Left lung (tissue), 4 donors: ENCODE measurements at regions not wholly inside any gene's neighbourhood (a gene's known extent, or its start where the extent isn't known, plus 50 kb on each side); places are given as distances from the start of the nearest gene placed in this dataset.
"Not testable (repeated sequence)": the region's sequence is repeated elsewhere in the genome, so short reads cannot be mapped to it uniquely, and the experiment has no call there.

Experiments
- ATAC-seq: fragments of 200-7000 bp; cut with Tn5 transposase; one replicate; pipeline ENCODE4 v1.9.1; 2020; ENCODE audit warnings: moderate library complexity
- DNase-seq, 4 donors: peaks; one replicate each; pipeline ENCODE4 v3.0.0-alpha.2; 2013 to 2020
- H3K27ac ChIP-seq, 2 donors: fragments of 200-600 bp; sonication (generic) in 1 of 2; one replicate each; pipeline versions ENCODE4 v1.5.0 to v1.8.0; 2020 to 2021
- H3K27me3 ChIP-seq, 2 donors: fragments of 200-600 bp; sonication (generic) in 1 of 2; one replicate each; pipeline versions ENCODE4 v1.5.0 to v1.8.0; 2020 to 2021
- H3K36me3 ChIP-seq, 2 donors: fragments of 200-600 bp; sonication (generic) in 1 of 2; one replicate each; pipeline versions ENCODE4 v1.5.0 to v1.8.0; 2020 to 2021
- H3K4me1 ChIP-seq, 2 donors: fragments of 200-600 bp; one replicate each; pipeline ENCODE4 v1.8.0; 2021
- H3K4me3 ChIP-seq, 2 donors: fragments of 200-600 bp; sonication (generic) in 1 of 2; one replicate each; pipeline versions ENCODE4 v1.5.0 to v1.8.0; 2020 to 2021; ENCODE audit warnings: mild to moderate bottlenecking in 1 of 2
- H3K9me3 ChIP-seq, 2 donors: fragments of 200-600 bp; sonication (generic) in 1 of 2; one replicate each; pipeline versions ENCODE4 v1.5.0 to v1.8.0; 2020 to 2021
- CTCF ChIP-seq, 2 donors: fragments of 200-600 bp; sonication (generic) in 1 of 2; IDR thresholded peaks; one replicate each; pipeline versions ENCODE4 v1.5.0 to v1.8.0; 2021; ENCODE audit warnings: antibody characterized with exemption in 2 of 2
- intact Hi-C, 2 donors: fragments of 100-400 bp; cut with DNase I; formaldehyde crosslinking; loops; one replicate each; pipeline versions ENCODE4 v1.11.2 to v1.14.2; 2022
- donor health status: DM: no; HTN: yes; CAD: no.
- donor health status: DM: no; HTN: no; CAD: no.

GRCh38 chr5:12672141-12672540 lies 767.9 kb upstream of the CTNND2 start:
- DNase-seq: no peak
- no peaks in the 10 kb centered on the region for H3K36me3 ChIP-seq
- peaks cover 0 to 26% of the 10 kb centered on the region in 2 donors for H3K9me3 ChIP-seq
- intact Hi-C loops: no loop called here
- no peak overlapping the region for H3K27ac ChIP-seq
- H3K27me3 ChIP-seq: no peaks in the 10 kb centered on the region
- H3K4me1 ChIP-seq: no peaks in the 10 kb centered on the region
- no peak for ATAC-seq
- no peak for TF ChIP-seq CTCF (IDR thresholded peaks at IDR 0.05)
- no peak overlapping the region for H3K4me3 ChIP-seq

DNA sequence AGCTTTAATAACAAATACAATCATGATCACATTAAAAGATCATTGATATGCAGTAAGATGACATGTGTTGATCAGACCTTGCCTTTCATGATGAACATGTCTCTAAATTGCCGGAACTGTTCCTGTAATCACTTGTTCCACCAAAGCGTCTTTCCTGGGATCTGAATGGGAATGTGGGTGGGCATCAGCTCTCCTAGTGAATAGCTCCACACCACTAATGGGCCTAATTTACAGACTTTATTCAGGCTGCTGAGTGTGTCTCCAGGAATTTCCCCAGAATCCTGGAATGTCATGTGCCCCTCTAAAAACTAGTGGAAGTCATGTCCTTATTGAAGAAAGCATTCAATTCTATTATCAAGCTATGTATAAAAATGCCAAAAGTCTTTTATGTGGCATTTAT lies 765.1 kb upstream of the CTNND2 start:
- ATAC-seq (no peak), DNase-seq (no peak)
- intact Hi-C loops: no loop called here

GRCh38 chr5:12668564-12668963 lies 764.3 kb upstream of the CTNND2 start:
- H3K27me3 ChIP-seq: no peaks in the 10 kb centered on the region
- no peaks in the 10 kb centered on the region for H3K4me1 ChIP-seq
- no peak overlapping the region for H3K27ac ChIP-seq
- ATAC-seq: no peak
- intact Hi-C loops: no loop called here
- H3K36me3 ChIP-seq: no peaks in the 10 kb centered on the region
- H3K9me3 ChIP-seq: peaks cover 0 to 10% of the 10 kb centered on the region in 2 donors
- no peak for TF ChIP-seq CTCF (IDR thresholded peaks at IDR 0.05)
- H3K4me3 ChIP-seq: no peak overlapping the region
- no peak for DNase-seq

More for the DNA sequence above, 765.1 kb upstream of the CTNND2 start:
- Histone ChIP-seq H3K36me3 (no peaks in the 10 kb centered on the region), H3K27me3 (no peaks in the 10 kb centered on the region), H3K9me3 (peaks cover 0 to 18% of the 10 kb centered on the region in 2 donors), H3K27ac (no peak overlapping the region), H3K4me1 (no peaks in the 10 kb centered on the region), H3K4me3 (no peak overlapping the region)
- TF ChIP-seq CTCF (IDR thresholded peaks at IDR 0.05): no peak

- not testable (repeated sequence) for H3K4me1 ChIP-seq
Measured at GRCh38 chr5:12667818-12668217, 763.6 kb upstream of the CTNND2 start.

GRCh38 chr5:12665772-12666171 lies 761.5 kb upstream of the CTNND2 start:
- intact Hi-C loops, H3K4me1 ChIP-seq, H3K36me3 ChIP-seq, H3K27me3 ChIP-seq, DNase-seq, H3K4me3 ChIP-seq, ATAC-seq, H3K27ac ChIP-seq: not testable (repeated sequence)
- peaks cover 0 to 28% of the 10 kb centered on the region in 2 donors for H3K9me3 ChIP-seq

More at GRCh38 chr5:12667818-12668217, 763.6 kb upstream of the CTNND2 start:
- H3K27me3 ChIP-seq, H3K27ac ChIP-seq, ATAC-seq, DNase-seq, H3K4me3 ChIP-seq, H3K36me3 ChIP-seq, intact Hi-C loops: not testable (repeated sequence)
- H3K9me3 ChIP-seq: peaks cover 0 to 15% of the 10 kb centered on the region in 2 donors

GRCh38 chr5:12662545-12663314 lies 758.5 kb upstream of the CTNND2 start:
- Histone ChIP-seq H3K4me3 (no peak overlapping the region), H3K36me3 (no peaks in the 10 kb centered on the region), H3K27ac (no peak overlapping the region), H3K27me3 (no peaks in the 10 kb centered on the region), H3K9me3 (peaks cover 0 to 47% of the 10 kb centered on the region in 2 donors), H3K4me1 (no peaks in the 10 kb centered on the region)
- TF ChIP-seq CTCF (IDR thresholded peaks at IDR 0.05): no peak
- intact Hi-C loops: no loop called here
- ATAC-seq (no peak), DNase-seq (no peak)
